Keratinocyte (primary cell): ENCODE measurements at regions not wholly inside any gene's neighbourhood (a gene's known extent, or its start where the extent isn't known, plus 50 kb on each side); places are given as distances from the start of the nearest gene placed in this dataset.

ENCODE experiments used
- DNase-seq: peaks from one replicate; pipeline ENCODE4 v3.0.0-alpha.2; 2011; ENCODE audit warnings: low read depth, missing footprints, low spot score
- FAIRE-seq: peaks from 2 replicates; lab custom pipeline; 2011; peaks lifted over from hg19 to GRCh38; lab: Jason Lieb, UNC
- H2AFZ ChIP-seq: 2 replicates; pipeline ENCODE4 v1.6.0; 2012; ENCODE audit warnings: low read length, control low read depth, inconsistent platforms; ENCODE audit not compliant: control insufficient read depth
- H3K27ac ChIP-seq: 2 replicates; pipeline ENCODE4 v1.5.1; 2011; ENCODE audit warnings: low read length; ENCODE audit not compliant: control insufficient read depth, insufficient read depth
- H3K27me3 ChIP-seq: 3 replicates; pipeline ENCODE4 v1.6.0; 2011; ENCODE audit warnings: low read length; ENCODE audit not compliant: control insufficient read depth, insufficient read depth; ENCODE audit errors: extremely low read depth
- H3K36me3 ChIP-seq, 2 experiments: 2 replicates in 1 of 2; 3 replicates in 1 of 2; pipeline ENCODE4 v1.5.1; 2011; ENCODE audit warnings: low read length in 2 of 2, mild to moderate bottlenecking in 1 of 2; ENCODE audit not compliant: control insufficient read depth in 2 of 2, insufficient read depth in 2 of 2; ENCODE audit errors: extremely low read depth in 1 of 2
- H3K4me1 ChIP-seq: 3 replicates; pipeline ENCODE4 v1.5.1; 2011; ENCODE audit warnings: low read length; ENCODE audit not compliant: control insufficient read depth, insufficient read depth; ENCODE audit errors: extremely low read depth
- H3K4me2 ChIP-seq: 3 replicates; pipeline ENCODE4 v1.6.0; 2011; ENCODE audit warnings: low read depth, low read length; ENCODE audit not compliant: control insufficient read depth, insufficient read depth; ENCODE audit errors: extremely low read depth
- H3K4me3 ChIP-seq, 3 experiments: fragments of 200-600 bp in 1 of 3; sonication (generic) in 1 of 3; 2 replicates in 2 of 3; 3 replicates in 1 of 3; pipeline ENCODE4 v1.5.1; 2011 to 2016; ENCODE audit warnings: low read length in 3 of 3, mild to moderate bottlenecking in 3 of 3, control low read depth in 2 of 3, inconsistent platforms in 1 of 3, low read depth in 1 of 3, mixed read lengths in 1 of 3, mixed run types in 1 of 3, moderate library complexity in 1 of 3; ENCODE audit not compliant: control insufficient read depth in 2 of 3, insufficient read depth in 2 of 3; ENCODE audit errors: extremely low read depth in 1 of 3
- H3K79me2 ChIP-seq: 2 replicates; pipeline ENCODE4 v1.6.0; 2012; ENCODE audit warnings: low read length; ENCODE audit not compliant: control insufficient read depth, insufficient read depth
- H3K9ac ChIP-seq: 3 replicates; pipeline ENCODE4 v1.6.0; 2011; ENCODE audit warnings: low read length; ENCODE audit not compliant: control insufficient read depth, insufficient read depth; ENCODE audit errors: extremely low read depth
- H3K9me1 ChIP-seq: 3 replicates; pipeline ENCODE4 v1.6.0; 2011; ENCODE audit warnings: low read length; ENCODE audit not compliant: control insufficient read depth, insufficient read depth; ENCODE audit errors: extremely low read depth
- H3K9me3 ChIP-seq: 2 replicates; pipeline ENCODE4 v1.5.1; 2012; ENCODE audit warnings: low read depth, low read length; ENCODE audit not compliant: control insufficient read depth
- H4K20me1 ChIP-seq: 3 replicates; pipeline ENCODE4 v1.6.0; 2011; ENCODE audit warnings: low read length; ENCODE audit not compliant: control insufficient read depth, insufficient read depth; ENCODE audit errors: extremely low read depth
- CTCF ChIP-seq, 3 experiments: IDR thresholded peaks in 1 of 3; conservative IDR thresholded peaks in 1 of 3; optimal IDR thresholded peaks in 1 of 3; 2 replicates in 2 of 3; 3 replicates in 1 of 3; pipeline versions ENCODE3 to v1.5.1; 2011; ENCODE audit warnings: low read length in 3 of 3, mild to moderate bottlenecking in 3 of 3, moderate library complexity in 2 of 3, control low read depth in 1 of 3, inconsistent platforms in 1 of 3; ENCODE audit not compliant: insufficient read depth in 2 of 3; ENCODE audit errors: extremely low read depth in 1 of 3
- EZH2 ChIP-seq: IDR thresholded peaks from one replicate; pipeline ENCODE4 v1.6.1; 2012; ENCODE audit warnings: inconsistent platforms, mild to moderate bottlenecking, low read length, moderate library complexity
- dilution Hi-C: fragments of 300-500 bp; cut with MboI; formaldehyde crosslinking; loops from one replicate; pipeline ENCODE4 v1.7.0; 2020; ENCODE audit warnings: low sequenced_read_pairs; ENCODE audit not compliant: extremely low pct_ligation_motif_present

DNA sequence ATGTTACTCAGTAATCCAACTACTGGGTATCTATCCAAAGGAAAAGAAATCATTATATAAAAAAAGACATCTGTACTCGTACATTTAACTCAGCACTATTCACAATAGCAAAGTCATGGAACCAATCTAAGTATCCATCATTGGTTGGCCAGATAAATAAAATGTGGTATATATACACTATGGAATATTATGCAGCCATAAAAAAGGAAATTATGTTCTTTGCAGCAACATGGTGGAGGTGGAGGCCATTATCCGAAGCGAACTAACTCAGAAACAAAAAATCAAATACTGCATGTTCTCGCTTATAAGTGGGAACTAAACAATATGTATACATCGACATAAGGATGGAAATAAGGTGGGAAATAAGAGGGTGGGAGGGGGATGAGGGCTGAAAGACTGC is 56.2 kb upstream of the ANTXRL start:
- H4K20me1 ChIP-seq, result no peaks in the 10 kb centered on the region
- no peak overlapping the region for H3K9ac ChIP-seq
- FAIRE-seq, result no peak
- no peak for DNase-seq
- peaks cover 9% of the 10 kb centered on the region for H3K27me3 ChIP-seq
- no peaks in the 10 kb centered on the region for H3K79me2 ChIP-seq
- no peak overlapping the region for H3K27ac ChIP-seq
- H3K36me3 ChIP-seq, result no peaks in the 10 kb centered on the region
- no peak overlapping the region for H2AFZ ChIP-seq
- TF ChIP-seq CTCF (optimal IDR thresholded peaks at IDR 0.05 in 1 of 3, IDR thresholded peaks at IDR 0.05 in 1 of 3, conservative IDR thresholded peaks at IDR 0.05 in 1 of 3; ENCODE audit: extremely low read depth in 1 of 3, insufficient read depth in 2 of 3, low read length in 3 of 3) (no peak), EZH2 (no peak)
- no peak overlapping the region for H3K4me3 ChIP-seq
- peaks cover 7% of the 10 kb centered on the region for H3K4me1 ChIP-seq
- dilution Hi-C loops, result no loop called here
- H3K4me2 ChIP-seq, result no peak overlapping the region
- H3K9me3 ChIP-seq, result no peaks in the 10 kb centered on the region
- no peaks in the 10 kb centered on the region for H3K9me1 ChIP-seq

DNA sequence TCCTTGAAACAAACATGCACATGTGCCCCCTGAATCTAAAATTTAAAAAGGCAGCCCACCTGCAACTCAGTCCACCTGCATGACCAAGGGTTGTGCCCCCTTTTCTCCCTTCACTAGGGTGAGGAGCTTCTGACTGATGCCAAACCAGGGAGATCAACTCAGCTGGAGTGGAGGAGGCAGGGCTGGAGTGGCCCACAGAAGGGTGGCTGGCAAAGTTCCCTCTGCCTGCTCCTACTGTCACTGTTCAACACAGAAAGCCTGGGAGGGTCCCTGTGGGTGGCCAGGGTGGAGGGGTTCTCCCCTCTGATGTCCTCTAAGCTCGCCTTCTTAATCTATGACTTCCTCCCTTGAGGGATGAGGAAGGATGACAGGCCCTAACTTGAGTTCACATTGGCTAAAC is 55.7 kb upstream of the ANTXRL start:
- no peak for FAIRE-seq

More for the DNA sequence above, 55.7 kb upstream of the ANTXRL start:
- Histone ChIP-seq H3K9me1 (no peaks in the 10 kb centered on the region), H3K4me3 (no peak overlapping the region), H3K9me3 (no peaks in the 10 kb centered on the region), H3K9ac (no peak overlapping the region), H3K36me3 (no peaks in the 10 kb centered on the region), H2AFZ (peak overlapping the region; percentile 46), H3K27ac (no peak overlapping the region), H3K4me1 (peaks cover 7% of the 10 kb centered on the region), H4K20me1 (no peaks in the 10 kb centered on the region), H3K4me2 (no peak overlapping the region), H3K79me2 (no peaks in the 10 kb centered on the region), H3K27me3 (peaks cover 7% of the 10 kb centered on the region)
- dilution Hi-C loops, result no loop called here
- TF ChIP-seq CTCF (optimal IDR thresholded peaks at IDR 0.05 in 1 of 3, IDR thresholded peaks at IDR 0.05 in 1 of 3, conservative IDR thresholded peaks at IDR 0.05 in 1 of 3; ENCODE audit: extremely low read depth in 1 of 3, insufficient read depth in 2 of 3, low read length in 3 of 3), result no peak
- TF ChIP-seq EZH2, result no peak
- no peak for DNase-seq
